Caco-2 (cell line): ENCODE measurements at regions not wholly inside any gene's neighbourhood (a gene's known extent, or its start where the extent isn't known, plus 50 kb on each side); places are given as distances from the start of the nearest gene placed in this dataset.

Experiments
- BruUV-seq: library from RNA; stranded (reverse); fragments of 400-500 nt; replicated peaks from 2 replicates; lab custom pipeline; 2021; lab: Mats Ljungman, UMichigan
- CTCF ChIA-PET: fragments of 300-600 bp; sonication (Branson Sonifier 250); formaldehyde crosslinking; loops from one replicate; lab custom pipeline; 2022; ENCODE audit warnings: antibody characterized with exemption; lab: Charles Lee
- POLR2A ChIA-PET: fragments of 300-600 bp; sonication (Branson Sonifier 250); formaldehyde crosslinking; loops from one replicate; lab custom pipeline; 2022; ENCODE audit warnings: antibody characterized with exemption; lab: Charles Lee
- DNase-seq, 2 experiments: peaks; one replicate each; pipeline versions ENCODE4 v3.0.0 to v3.0.0-alpha.2; 2020 to 2022
- H3K27me3 ChIP-seq: replicated peaks from 2 replicates; pipeline ENCODE4 v1.6.0; 2011; ENCODE audit warnings: low read length; ENCODE audit not compliant: control insufficient read depth, insufficient read depth
- H3K36me3 ChIP-seq: 2 replicates; pipeline ENCODE4 v1.5.1; 2011; ENCODE audit warnings: low read length; ENCODE audit not compliant: control insufficient read depth, insufficient read depth
- H3K4me1 ChIP-seq: fragments of 250-450 bp; sonication (Bioruptor Pico); 2 replicates; pipeline ENCODE4 v1.5.1; 2020; ENCODE audit warnings: mild to moderate bottlenecking
- H3K4me3 ChIP-seq: 2 replicates; pipeline ENCODE4 v1.5.1; 2011; ENCODE audit warnings: low read depth, mild to moderate bottlenecking, control low read depth, low read length
- H3K9me3 ChIP-seq: fragments of 250-450 bp; sonication (Bioruptor Pico); 2 replicates; pipeline ENCODE4 v1.5.1; 2020; ENCODE audit warnings: mild to moderate bottlenecking, moderate library complexity
- H3K27ac Mint-ChIP-seq: one replicate; pipeline ENCODE4 v1.8.0; 2022; ENCODE audit warnings: mixed read lengths; ENCODE audit not compliant: unreplicated experiment
- H3K27me3 Mint-ChIP-seq: one replicate; pipeline ENCODE4 v1.8.0; 2022; ENCODE audit warnings: mixed read lengths; ENCODE audit not compliant: insufficient read depth, unreplicated experiment
- H3K36me3 Mint-ChIP-seq: one replicate; pipeline ENCODE4 v1.8.0; 2022; ENCODE audit warnings: mild to moderate bottlenecking, mixed read lengths; ENCODE audit not compliant: insufficient read depth, unreplicated experiment
- H3K4me1 Mint-ChIP-seq: one replicate; pipeline ENCODE4 v1.8.0; 2022; ENCODE audit warnings: low read depth, mixed read lengths; ENCODE audit not compliant: unreplicated experiment
- H3K4me3 Mint-ChIP-seq: one replicate; pipeline ENCODE4 v1.8.0; 2022; ENCODE audit warnings: mild to moderate bottlenecking, moderate library complexity, mixed read lengths; ENCODE audit not compliant: unreplicated experiment
- H3K9me3 Mint-ChIP-seq: one replicate; pipeline ENCODE4 v1.8.0; 2022; ENCODE audit warnings: mixed read lengths; ENCODE audit not compliant: unreplicated experiment
- CTCF ChIP-seq, 2 experiments: fragments of 200-600 bp in 1 of 2; IDR thresholded peaks; 1 replicate in 1 of 2; 2 replicates in 1 of 2; pipeline versions ENCODE4 v1.5.1 to v1.8.0; 2011 to 2022; ENCODE audit warnings: antibody characterized with exemption in 1 of 2, control low read depth in 1 of 2, inconsistent platforms in 1 of 2, low read depth in 1 of 2, low read length in 1 of 2, mild to moderate bottlenecking in 1 of 2, moderate library complexity in 1 of 2; ENCODE audit not compliant: insufficient read depth in 1 of 2, severe bottlenecking in 1 of 2, unreplicated experiment in 1 of 2
- intact Hi-C: fragments of 100-400 bp; cut with micrococcal nuclease; formaldehyde crosslinking; loops from one replicate; pipeline ENCODE4 v1.10.0; 2022; ENCODE audit not compliant: unreplicated experiment

GRCh38 chr13:109673477-109673876 lies 112.9 kb downstream of the IRS2 start:
- ChIA-PET POLR2A (no interaction called here), CTCF (no interaction called here)
- no peak for DNase-seq
- Histone ChIP-seq H3K4me3 (no peak overlapping the region), H3K9me3 (no peaks in the 10 kb centered on the region; the same call in 1 of the 2 replicates), H3K27me3 (no peaks in the 10 kb centered on the region), H3K4me1 (no peaks in the 10 kb centered on the region), H3K36me3 (no peaks in the 10 kb centered on the region)
- Mint-ChIP-seq H3K36me3 (no peaks in the 10 kb centered on the region), H3K9me3 (no peaks in the 10 kb centered on the region), H3K4me3 (no peak overlapping the region), H3K27ac (no peak overlapping the region), H3K27me3 (no peaks in the 10 kb centered on the region), H3K4me1 (no peaks in the 10 kb centered on the region)
- no TSS peak for BruUV-seq
- no peak for TF ChIP-seq CTCF (IDR thresholded peaks at IDR 0.05; ENCODE audit: insufficient read depth in 1 of 2, low read depth in 1 of 2, low read length in 1 of 2, severe bottlenecking in 1 of 2, unreplicated experiment in 1 of 2)
- intact Hi-C loops: no loop called here

- Histone ChIP-seq H3K4me1 (no peaks in the 10 kb centered on the region), H3K36me3 (no peaks in the 10 kb centered on the region), H3K27me3 (no peaks in the 10 kb centered on the region), H3K4me3 (no peak overlapping the region), H3K9me3 (no peaks in the 10 kb centered on the region; the same call in 1 of the 2 replicates)
- ChIA-PET POLR2A (no interaction called here), CTCF (no interaction called here)
- H3K9me3 Mint-ChIP-seq: no peaks in the 10 kb centered on the region
- no peak for TF ChIP-seq CTCF (IDR thresholded peaks at IDR 0.05; ENCODE audit: insufficient read depth in 1 of 2, low read depth in 1 of 2, low read length in 1 of 2, severe bottlenecking in 1 of 2, unreplicated experiment in 1 of 2)
- no peaks in the 10 kb centered on the region for H3K27me3 Mint-ChIP-seq
- no peaks in the 10 kb centered on the region for H3K4me1 Mint-ChIP-seq
- no peaks in the 10 kb centered on the region for H3K36me3 Mint-ChIP-seq
- BruUV-seq: no TSS peak
- H3K27ac Mint-ChIP-seq: no peak overlapping the region
- H3K4me3 Mint-ChIP-seq: no peak overlapping the region
- no peak for DNase-seq
- intact Hi-C loops: no loop called here
Measured at GRCh38 chr13:109672545-109672944, 113.8 kb downstream of the IRS2 start.

DNA sequence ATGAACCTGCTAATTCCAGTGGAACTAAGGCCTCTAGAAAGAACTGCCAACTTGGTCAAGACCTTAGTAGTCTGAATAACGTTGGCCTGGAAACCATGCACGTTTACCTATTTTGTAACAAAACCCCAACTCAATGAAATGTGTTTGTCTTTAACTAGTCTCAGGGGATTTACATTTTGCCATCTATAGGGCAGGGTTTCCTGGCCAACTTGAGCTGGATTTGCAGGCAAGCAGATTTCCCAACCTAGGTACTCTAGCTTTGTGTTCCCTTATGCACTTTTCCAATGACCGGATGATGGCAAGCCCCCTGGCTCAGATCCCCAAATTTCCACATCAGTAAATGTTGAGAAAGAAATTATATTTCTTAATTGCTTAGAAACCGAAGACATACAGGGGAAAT lies 114.5 kb downstream of the IRS2 start:
- H3K4me3 Mint-ChIP-seq: no peak overlapping the region
- no peak for DNase-seq

More for the DNA sequence above, 114.5 kb downstream of the IRS2 start:
- Mint-ChIP-seq H3K27me3 (no peaks in the 10 kb centered on the region), H3K27ac (no peak overlapping the region), H3K9me3 (no peaks in the 10 kb centered on the region), H3K4me1 (no peaks in the 10 kb centered on the region), H3K36me3 (no peaks in the 10 kb centered on the region)
- Histone ChIP-seq H3K4me3 (no peak overlapping the region), H3K36me3 (no peaks in the 10 kb centered on the region), H3K9me3 (no peaks in the 10 kb centered on the region; the same call in 1 of the 2 replicates), H3K27me3 (no peaks in the 10 kb centered on the region), H3K4me1 (no peaks in the 10 kb centered on the region)
- intact Hi-C loops: no loop called here
- BruUV-seq: no TSS peak
- POLR2A ChIA-PET: no interaction called here
- CTCF ChIA-PET: no interaction called here
- TF ChIP-seq CTCF (IDR thresholded peaks at IDR 0.05; ENCODE audit: insufficient read depth in 1 of 2, low read depth in 1 of 2, low read length in 1 of 2, severe bottlenecking in 1 of 2, unreplicated experiment in 1 of 2): no peak
